GM10266 (cell line): ENCODE measurements at regions not wholly inside any gene's neighbourhood (a gene's known extent, or its start where the extent isn't known, plus 50 kb on each side); places are given as distances from the start of the nearest gene placed in this dataset.

Experiments
- DNase-seq: peaks from one replicate; pipeline ENCODE4 v3.0.0; 2012; ENCODE audit errors: extremely low spot score
- TF ChIP-seq, protein P1 (sequence below): IDR thresholded peaks from 2 replicates; pipeline ENCODE4 v1.5.1; 2012; ENCODE audit warnings: mild to moderate bottlenecking, low read depth; ENCODE audit not compliant: control insufficient read depth, insufficient read depth; ENCODE audit errors: missing control alignments

DNA sequence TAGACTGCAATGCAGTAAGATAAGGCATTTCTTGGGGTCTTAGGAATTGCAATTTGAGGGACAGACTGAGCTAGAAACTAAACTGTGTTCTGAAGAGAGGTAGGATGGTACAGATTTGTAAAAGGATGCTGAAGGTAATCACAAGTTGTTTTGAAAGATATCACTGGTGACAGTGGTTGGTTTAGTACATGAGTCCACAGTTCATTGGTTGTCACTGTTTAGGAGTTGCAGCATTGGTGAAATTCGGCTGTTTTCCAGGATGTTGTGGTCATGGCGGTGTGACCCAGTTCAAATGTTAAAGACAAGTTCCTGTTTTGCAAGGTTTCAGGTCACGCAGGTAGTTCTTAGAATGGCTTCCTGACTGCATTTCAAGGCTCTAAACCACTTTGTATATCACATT is 292.8 kb upstream of the B3GALT2 start:
- peak; percentile 2 for DNase-seq
- TF ChIP-seq, protein P1, sequence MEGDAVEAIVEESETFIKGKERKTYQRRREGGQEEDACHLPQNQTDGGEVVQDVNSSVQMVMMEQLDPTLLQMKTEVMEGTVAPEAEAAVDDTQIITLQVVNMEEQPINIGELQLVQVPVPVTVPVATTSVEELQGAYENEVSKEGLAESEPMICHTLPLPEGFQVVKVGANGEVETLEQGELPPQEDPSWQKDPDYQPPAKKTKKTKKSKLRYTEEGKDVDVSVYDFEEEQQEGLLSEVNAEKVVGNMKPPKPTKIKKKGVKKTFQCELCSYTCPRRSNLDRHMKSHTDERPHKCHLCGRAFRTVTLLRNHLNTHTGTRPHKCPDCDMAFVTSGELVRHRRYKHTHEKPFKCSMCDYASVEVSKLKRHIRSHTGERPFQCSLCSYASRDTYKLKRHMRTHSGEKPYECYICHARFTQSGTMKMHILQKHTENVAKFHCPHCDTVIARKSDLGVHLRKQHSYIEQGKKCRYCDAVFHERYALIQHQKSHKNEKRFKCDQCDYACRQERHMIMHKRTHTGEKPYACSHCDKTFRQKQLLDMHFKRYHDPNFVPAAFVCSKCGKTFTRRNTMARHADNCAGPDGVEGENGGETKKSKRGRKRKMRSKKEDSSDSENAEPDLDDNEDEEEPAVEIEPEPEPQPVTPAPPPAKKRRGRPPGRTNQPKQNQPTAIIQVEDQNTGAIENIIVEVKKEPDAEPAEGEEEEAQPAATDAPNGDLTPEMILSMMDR = no peak

- TF ChIP-seq, protein P1 = no peak
- DNase-seq = no peak
Observed at GRCh38 chr1:193476748-193477147, 290.3 kb upstream of the B3GALT2 start.

DNA sequence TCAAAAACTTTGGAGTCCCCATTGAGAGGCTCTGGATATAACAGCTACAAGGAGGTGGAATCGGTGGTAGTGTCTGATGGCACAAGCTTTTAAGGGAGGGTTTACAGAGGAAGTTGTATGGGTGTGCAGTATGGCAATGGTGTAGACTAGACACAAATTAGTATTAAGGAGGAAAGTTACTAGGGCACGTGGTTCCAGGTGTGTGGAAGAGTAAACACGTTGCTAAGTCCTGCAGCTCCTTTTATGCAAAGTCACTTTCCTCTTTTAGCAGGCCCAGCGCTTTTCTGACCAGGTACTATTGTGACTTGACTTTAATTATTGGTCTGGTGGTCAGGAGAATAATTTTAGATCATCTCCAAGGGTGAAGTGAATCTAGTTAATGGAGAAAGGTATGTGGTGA is 287.5 kb upstream of the B3GALT2 start:
- TF ChIP-seq, protein P1 = no peak
- no peak for DNase-seq

GRCh38 chr1:193472838-193473398 is 286.5 kb upstream of the B3GALT2 start:
- DNase-seq = no peak
- TF ChIP-seq, protein P1 = no peak

- TF ChIP-seq, protein P1 = no peak
- no peak for DNase-seq
Observed at GRCh38 chr1:193472430-193472829, 286.0 kb upstream of the B3GALT2 start.

- no peak for DNase-seq
- TF ChIP-seq, protein P1 = no peak
Observed at GRCh38 chr1:193471981-193472380, 285.6 kb upstream of the B3GALT2 start.

DNA sequence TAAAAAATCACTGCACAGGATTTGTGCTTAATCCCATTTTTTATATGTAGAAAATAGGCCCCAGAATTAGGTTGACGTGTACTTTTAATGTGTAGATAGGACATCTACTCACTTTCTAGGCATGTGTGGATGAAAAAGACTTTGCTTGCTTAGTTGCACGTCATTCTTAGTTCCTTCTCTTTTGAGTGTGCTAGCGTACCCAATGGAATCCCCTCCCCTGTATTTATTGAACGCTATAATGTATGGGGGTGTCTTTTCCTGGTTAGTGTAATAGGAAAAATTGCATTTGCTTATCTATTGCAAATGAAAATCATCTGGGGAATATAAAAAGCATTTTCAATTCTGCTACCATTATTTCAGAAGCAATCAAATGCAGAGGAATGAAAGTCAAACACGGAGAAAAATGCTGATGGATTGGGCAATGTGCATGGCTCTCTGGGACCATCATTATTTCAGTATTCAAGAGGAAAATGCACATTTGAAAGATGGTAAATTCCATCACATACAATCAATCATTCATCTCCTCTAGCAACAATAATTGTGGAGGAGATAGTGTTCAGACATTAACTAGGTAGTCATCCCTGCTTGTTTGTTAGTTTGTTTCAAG is 277.0 kb upstream of the B3GALT2 start:
- DNase-seq = no peak
- TF ChIP-seq, protein P1 = no peak
